ENCODE measurements at regions not wholly inside any gene's neighbourhood (a gene's known extent, or its start where the extent isn't known, plus 50 kb on each side); places are given as distances from the start of the nearest gene placed in this dataset.

DNA sequence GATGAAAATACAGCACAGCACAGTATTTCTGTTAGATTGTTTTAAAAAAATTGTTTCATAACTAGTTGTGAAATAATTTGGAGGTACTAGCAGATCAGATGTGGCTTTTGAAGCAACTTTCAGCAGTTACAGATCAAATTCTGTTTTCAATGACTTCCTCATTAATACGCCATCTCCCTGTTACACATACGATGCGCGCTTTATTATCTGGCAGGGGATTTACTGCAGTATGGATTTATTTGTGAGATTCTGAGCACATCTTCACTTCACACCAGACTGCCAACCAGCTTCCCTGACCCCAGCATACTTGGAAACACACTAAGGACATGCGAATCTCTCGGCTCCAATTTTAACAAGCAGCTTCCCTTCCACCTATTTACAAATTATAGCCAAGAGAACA, 235.5 kb upstream of the DIAPH2 start:
- TF ChIP-seq, protein P1, sequence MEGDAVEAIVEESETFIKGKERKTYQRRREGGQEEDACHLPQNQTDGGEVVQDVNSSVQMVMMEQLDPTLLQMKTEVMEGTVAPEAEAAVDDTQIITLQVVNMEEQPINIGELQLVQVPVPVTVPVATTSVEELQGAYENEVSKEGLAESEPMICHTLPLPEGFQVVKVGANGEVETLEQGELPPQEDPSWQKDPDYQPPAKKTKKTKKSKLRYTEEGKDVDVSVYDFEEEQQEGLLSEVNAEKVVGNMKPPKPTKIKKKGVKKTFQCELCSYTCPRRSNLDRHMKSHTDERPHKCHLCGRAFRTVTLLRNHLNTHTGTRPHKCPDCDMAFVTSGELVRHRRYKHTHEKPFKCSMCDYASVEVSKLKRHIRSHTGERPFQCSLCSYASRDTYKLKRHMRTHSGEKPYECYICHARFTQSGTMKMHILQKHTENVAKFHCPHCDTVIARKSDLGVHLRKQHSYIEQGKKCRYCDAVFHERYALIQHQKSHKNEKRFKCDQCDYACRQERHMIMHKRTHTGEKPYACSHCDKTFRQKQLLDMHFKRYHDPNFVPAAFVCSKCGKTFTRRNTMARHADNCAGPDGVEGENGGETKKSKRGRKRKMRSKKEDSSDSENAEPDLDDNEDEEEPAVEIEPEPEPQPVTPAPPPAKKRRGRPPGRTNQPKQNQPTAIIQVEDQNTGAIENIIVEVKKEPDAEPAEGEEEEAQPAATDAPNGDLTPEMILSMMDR (IDR thresholded peaks at IDR 0.05): no peak
- TF ChIP-seq POLR2A (IDR thresholded peaks at IDR 0.05): no peak
- TF ChIP-seq POLR2AphosphoS5 (IDR thresholded peaks at IDR 0.05): no peak
